VCaP (cell line): ENCODE measurements at regions not wholly inside any gene's neighbourhood (a gene's known extent, or its start where the extent isn't known, plus 50 kb on each side); places are given as distances from the start of the nearest gene placed in this dataset.

Experiments
- H3K27ac ChIP-seq: fragments of 450-650 bp; 2 replicates; pipeline ENCODE4 v1.5.1; 2017
- CTCF ChIP-seq: fragments of 450-650 bp; conservative IDR thresholded peaks from 2 replicates; pipeline ENCODE4 v1.5.1; 2017; ENCODE audit warnings: mild to moderate bottlenecking, moderate library complexity

GRCh38 chr9:79387101-79387835 lies 184.5 kb upstream of the TLE4 start:
- H3K27ac ChIP-seq = no peak overlapping the region
- TF ChIP-seq CTCF = no peak

- no peak overlapping the region for H3K27ac ChIP-seq
- TF ChIP-seq CTCF = no peak
Observed at GRCh38 chr9:79390077-79390698, 181.6 kb upstream of the TLE4 start.

- TF ChIP-seq CTCF = no peak
- H3K27ac ChIP-seq = no peak overlapping the region
Observed at GRCh38 chr9:79390781-79391770, 180.7 kb upstream of the TLE4 start.

- H3K27ac ChIP-seq = no peak overlapping the region
- no peak for TF ChIP-seq CTCF
Observed at GRCh38 chr9:79395228-79395627, 176.5 kb upstream of the TLE4 start.

GRCh38 chr9:79395755-79396154 lies 176.0 kb upstream of the TLE4 start:
- no peak overlapping the region for H3K27ac ChIP-seq
- TF ChIP-seq CTCF = no peak

- no peak for TF ChIP-seq CTCF
Observed at GRCh38 chr9:79396168-79396567, 175.6 kb upstream of the TLE4 start.

GRCh38 chr9:79403495-79403894 lies 168.3 kb upstream of the TLE4 start:
- no peak overlapping the region for H3K27ac ChIP-seq
- no peak for TF ChIP-seq CTCF

More at GRCh38 chr9:79396168-79396567, 175.6 kb upstream of the TLE4 start:
- H3K27ac ChIP-seq = no peak overlapping the region
